HG02798 (cell line): ENCODE measurements at regions not wholly inside any gene's neighbourhood (a gene's known extent, or its start where the extent isn't known, plus 50 kb on each side); places are given as distances from the start of the nearest gene placed in this dataset.
"Not testable (repeated sequence)": the region's sequence is repeated elsewhere in the genome, so short reads cannot be mapped to it uniquely, and the experiment has no call there.

ENCODE experiments used
- ATAC-seq: cut with Tn5 transposase; IDR thresholded peaks from one replicate; pipeline ENCODE4 v1.9.1; 2021; ENCODE audit warnings: mild to moderate bottlenecking; ENCODE audit not compliant: unreplicated experiment, poor library complexity

DNA sequence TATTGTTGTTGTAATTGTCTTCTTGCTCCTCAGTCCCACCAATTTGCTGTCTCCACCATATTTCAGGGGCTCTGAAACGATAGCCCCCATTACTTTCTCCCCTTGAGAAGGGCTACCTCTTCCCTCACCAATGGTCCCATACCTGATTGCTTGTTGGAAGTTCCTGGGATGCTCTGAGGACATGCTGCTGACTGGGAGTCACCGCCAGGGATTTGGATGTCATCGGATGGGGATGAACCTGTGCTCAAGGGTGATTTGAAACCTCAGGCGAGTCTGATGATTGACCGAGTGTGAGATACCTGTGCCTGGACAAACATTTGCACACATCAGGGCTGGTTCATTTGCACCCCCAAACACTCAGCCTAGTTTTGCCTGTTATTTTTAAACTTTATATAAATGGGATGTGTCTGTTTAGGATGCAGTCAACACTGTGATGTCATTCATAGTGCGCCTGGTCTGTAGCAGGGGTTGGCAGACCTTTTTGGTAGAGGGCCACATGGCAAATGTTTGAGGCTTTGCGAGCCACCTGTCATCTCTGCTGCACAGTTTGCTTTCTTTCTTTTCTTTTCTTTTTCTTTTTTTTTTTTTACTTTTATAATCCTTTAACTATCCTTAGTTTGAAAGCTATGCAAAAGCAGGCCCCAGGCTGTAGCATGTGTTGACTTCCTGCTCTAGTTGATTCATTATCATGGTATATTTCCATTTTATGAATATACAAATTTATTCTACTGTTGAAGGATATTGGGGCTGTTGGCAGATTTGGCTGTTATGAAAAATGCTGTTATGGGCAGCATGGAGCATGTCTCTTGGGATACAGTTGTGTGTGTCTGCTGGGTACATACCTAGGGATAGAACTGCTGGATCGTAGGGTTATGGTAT lies 118.5 kb upstream of the PHACTR3 start:
- ATAC-seq: no peak

DNA sequence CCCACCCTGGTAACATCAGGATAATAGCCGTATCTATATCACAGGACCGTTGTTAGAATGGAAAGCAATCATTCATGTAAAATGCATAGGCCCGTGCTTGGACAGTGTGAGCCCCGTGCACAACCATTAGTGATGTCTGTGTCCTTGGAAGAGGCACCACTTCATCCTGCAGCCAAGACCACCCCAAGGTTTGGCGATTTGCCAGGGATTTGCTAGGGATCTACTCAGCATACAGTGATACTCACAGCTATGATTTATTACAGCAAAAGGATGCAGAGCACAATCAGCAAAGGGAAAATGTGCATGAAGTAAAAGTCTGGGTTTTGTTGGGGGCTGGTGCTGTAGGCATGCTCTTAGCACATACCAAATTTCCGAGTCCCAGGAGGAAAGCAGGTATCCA lies 115.9 kb upstream of the PHACTR3 start:
- ATAC-seq: not testable (repeated sequence)

DNA sequence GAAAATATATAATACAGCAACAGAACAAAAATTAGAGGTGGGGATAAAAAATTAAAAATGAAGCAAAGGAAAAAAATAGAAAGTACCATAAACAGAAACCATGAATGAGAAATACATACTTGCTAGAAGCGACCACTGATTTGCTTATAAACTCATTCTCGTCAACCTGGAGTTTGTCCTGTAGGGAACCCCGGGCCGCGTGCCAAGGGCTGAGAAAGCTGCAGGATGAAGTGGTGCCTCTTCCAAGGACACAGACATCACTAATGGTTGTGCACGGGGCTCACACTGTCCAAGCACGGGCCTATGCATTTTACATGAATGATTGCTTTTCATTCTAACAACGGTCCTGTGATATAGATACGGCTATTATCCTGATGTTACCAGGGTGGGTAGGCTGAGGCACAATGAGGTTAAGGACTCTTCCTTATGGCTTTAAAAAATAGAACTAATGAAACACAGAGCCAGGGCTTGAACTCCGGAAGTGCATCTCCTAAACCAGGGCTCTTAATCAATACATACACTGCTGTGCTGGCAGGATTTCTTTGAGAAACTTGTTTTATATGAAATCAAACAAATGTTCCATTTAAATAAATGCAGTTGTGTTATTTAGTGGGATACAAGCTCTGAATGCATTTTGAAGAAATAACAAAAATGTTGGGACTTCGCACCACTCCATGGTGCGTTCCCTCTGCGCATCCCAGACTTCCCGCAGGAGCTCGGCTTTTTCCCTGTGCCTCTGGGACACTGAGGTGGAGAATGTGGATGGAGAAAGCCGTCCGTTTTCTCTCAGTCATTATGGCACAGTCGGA lies 113.9 kb upstream of the PHACTR3 start:
- not testable (repeated sequence) for ATAC-seq

DNA sequence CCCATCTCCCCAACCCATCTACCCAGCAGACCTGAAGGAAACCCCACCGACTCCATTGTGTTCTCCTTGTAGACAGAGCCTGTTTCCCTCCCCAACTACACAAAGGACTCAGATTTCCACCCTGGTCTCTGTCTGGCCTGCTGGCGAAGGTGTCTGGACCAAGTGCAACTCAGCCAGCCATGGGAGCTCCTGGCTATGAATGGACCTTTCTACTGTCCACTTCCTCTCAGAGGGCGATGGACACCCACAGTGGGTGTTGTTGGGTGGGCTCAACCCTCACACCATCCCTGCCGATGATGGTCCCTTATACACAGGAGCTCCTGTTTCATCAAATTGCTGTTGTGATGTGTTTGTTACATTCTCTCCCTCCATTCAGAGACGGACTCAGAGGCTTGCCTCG lies 112.5 kb upstream of the PHACTR3 start:
- ATAC-seq: no peak

DNA sequence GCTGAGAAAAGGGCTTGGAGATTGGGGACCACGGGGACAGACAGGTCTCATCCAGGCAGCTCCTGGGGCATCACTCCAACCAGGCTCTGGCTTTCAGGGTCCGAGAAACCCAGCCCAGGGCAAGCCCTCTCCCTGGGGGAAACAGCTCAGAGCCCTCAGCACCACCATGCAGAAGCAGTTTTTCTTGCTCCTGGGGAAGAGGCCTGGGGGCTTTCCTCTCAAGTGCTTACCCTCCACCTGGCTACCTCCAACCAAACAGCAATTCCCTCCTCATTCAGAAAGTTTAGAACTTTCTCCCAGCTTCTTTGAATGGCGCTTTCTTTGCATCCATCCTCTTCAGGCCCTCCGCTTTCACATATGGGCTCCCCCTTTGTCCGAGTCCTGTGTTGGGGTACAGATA lies 110.4 kb upstream of the PHACTR3 start:
- ATAC-seq: no peak

DNA sequence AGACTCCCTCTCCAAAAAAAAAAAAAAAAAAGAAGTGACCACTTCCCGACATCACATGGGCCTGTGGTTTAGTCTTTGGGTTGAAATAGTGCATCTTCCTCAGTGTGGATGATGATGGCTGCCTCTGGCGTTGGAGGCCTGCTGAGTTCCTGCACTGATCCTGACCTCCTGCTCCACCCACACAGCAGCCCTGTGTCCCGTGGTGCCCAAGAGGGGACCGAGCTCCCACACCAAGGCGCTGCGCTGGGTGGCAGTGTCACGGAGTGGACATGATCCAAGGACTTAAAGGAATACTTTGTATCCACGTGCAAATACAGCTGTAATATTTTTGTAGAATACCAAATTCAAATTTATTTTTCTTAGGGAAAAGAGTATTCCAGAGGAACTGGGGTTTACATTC lies 109.2 kb upstream of the PHACTR3 start:
- ATAC-seq: no peak

DNA sequence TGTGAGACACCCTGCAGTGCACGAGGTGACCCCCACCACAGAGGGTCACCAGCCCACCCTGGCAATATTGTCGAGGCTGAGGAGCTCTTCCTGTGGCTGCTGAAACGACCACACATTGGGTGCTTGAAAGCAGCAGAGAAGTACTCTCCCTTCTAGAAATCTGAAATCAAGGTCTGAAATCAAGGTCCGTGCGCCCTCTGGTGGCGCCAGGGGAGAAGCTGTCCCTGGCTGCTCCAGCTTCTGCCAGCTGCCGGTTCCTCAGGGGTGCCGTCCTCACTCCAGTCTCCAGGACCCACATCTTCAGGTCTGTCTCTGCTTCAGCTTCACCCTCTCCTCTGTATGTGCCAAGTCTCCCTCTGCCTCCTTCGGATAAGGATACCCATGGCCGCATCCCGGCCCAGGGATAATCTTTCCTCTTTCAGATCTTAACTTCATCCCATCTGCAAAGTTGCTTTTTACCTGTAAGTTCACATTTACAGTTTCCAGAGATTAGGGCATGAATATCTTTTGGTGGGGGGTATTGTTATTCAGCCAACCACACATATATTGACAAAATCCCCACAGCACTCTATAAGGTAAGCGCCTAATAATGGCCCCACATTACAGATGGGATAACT lies 108.3 kb upstream of the PHACTR3 start:
- no peak for ATAC-seq

DNA sequence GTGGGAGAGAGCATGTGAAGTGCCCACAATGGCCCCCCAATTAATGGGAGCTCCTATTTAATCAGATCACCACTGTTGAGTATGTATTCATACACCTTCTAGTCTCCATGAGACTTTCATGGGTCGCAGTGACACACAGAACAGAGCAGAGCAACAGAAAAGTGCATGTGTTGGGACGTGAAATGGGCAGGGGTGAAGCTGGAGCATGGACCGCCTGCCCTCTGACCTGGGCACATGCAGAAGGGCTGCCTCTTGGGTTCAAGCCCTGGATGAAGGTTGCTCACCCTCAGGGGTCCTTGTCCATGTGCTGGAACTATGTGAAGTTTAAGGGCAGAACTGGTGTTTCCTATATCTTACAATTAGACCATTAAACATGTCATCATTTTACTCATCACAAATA lies 106.0 kb upstream of the PHACTR3 start:
- ATAC-seq: no peak

DNA sequence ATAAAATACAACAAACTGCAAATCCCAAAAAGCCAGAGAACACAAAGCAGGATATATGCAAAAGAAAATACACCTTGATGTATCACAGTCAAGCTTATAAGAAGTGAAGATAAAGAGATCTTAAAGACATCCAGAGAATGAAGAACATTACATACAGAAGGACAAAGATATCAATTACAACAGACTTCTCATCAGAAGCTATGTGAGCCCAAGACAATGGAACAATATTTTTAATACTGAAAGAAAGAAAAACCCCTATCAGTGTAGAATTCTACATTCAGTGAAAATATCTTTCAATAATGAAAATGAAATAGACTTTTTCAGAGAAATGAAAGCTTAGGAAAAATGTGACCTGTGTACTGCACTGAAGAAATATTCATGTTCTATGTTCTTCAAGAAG lies 104.5 kb upstream of the PHACTR3 start:
- ATAC-seq: no peak

DNA sequence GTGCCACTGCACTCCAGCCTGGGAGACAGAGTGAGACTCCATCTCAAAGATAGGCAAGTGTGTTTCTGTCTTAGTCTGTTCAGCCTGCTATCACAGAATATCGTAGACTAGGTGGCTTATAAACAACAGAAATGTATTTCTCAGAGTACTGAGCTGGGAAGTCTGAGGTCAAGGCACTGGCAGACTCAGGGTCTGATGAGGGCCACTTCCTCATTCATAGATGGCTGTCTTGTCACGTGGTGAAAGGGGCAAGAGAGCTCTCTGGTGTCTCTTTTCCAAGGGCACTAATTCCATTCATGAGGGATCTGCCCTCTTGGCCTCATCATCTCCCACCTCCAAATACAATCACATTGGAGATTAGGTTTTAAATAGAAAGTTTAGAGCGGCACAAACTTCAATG lies 95.6 kb upstream of the PHACTR3 start:
- ATAC-seq: no peak

DNA sequence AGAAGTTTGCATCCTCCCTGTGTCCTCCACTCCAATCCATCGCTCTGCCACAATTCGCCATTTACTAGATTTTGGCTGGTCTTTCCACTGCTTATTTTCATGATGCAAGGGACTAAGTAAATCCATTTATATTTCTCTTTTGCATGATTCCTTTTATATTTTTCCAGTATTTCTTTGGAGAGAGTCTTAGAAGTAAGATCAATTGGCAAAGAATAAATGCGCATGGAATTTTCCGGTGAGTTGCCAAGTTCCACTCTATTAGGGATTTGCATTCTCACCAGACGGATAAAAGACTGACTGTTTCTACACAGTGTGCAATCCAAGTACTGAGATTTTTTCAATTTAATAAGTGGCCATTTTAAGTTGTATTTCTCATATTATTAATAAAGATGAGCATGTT lies 91.7 kb upstream of the PHACTR3 start:
- ATAC-seq: no peak

DNA sequence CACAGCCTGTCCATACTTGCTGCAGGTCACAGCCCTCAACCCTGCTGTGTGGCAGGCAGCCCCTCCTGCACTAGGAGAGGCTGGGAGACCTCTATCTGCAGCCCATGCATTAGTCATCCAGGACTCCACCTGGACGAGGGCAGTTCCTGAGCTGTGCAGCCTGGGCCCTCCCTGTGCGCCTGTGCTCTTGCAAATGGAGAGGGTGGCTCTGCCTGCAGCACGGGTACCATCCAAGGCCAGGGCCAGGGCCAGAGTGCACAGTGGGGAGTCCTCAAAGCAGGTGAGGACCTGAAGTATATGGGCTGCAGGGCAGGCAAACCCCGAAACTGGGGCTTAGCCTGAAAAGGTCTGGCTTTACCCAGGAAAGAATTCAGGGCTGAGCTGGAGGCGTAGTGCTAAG lies 89.8 kb upstream of the PHACTR3 start:
- ATAC-seq: no peak

DNA sequence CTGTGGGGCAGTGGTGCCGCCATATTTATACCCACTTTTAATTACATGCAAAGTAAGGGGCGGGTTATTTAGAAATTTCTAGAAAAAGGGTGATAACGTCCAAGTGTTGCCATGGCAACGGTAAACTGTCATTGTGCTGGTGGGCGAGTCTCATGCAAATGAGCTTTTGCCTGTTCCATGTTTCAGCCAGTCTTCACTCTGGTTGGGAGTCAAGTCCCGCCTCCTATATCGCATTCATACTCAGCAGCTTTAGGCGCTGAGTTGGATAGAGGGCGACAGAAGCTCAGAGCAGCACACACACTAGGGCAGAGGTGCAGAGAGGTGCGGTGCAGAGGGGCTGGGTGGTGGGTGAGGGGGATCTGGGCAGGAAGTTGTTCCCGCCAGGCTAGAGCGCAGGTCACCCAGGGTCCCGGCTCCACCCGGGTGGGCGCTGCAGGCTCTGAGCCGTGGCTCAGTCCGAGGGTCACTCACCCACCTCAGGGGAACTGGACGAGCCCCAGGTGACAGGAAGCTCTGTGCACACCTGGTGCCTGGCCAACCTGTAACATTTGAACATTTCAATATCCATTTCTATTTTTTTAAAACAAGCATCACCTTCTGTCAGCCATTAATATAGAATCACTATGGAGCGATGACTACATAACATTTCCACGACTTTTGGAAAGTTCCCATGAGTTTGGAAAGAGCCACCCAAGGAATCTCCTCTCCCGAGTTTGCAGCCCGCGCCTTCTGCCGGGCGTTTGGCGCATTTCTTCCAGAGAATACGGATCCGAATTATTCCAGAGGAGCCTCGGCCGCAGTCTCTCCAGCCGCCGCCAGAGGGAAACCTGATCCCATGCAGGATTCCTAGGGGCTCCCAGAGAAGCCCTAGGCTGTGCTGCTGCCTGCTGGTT lies 89.1 kb upstream of the PHACTR3 start:
- no peak for ATAC-seq

DNA sequence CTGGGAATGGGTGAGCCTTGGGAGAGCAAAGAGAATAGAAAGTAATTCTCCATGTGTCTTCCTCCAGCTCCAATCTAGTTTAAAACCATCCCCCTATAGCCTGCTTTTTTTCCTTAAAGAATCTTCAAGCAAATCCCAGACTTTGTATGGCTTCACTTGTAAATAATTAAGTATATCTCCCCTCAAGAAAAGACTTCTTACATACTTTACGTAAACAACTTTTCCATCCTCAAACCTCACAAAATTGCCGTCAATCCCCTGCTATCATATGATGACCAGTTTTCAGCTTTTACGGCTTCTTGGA lies 88.5 kb upstream of the PHACTR3 start:
- ATAC-seq: no peak

DNA sequence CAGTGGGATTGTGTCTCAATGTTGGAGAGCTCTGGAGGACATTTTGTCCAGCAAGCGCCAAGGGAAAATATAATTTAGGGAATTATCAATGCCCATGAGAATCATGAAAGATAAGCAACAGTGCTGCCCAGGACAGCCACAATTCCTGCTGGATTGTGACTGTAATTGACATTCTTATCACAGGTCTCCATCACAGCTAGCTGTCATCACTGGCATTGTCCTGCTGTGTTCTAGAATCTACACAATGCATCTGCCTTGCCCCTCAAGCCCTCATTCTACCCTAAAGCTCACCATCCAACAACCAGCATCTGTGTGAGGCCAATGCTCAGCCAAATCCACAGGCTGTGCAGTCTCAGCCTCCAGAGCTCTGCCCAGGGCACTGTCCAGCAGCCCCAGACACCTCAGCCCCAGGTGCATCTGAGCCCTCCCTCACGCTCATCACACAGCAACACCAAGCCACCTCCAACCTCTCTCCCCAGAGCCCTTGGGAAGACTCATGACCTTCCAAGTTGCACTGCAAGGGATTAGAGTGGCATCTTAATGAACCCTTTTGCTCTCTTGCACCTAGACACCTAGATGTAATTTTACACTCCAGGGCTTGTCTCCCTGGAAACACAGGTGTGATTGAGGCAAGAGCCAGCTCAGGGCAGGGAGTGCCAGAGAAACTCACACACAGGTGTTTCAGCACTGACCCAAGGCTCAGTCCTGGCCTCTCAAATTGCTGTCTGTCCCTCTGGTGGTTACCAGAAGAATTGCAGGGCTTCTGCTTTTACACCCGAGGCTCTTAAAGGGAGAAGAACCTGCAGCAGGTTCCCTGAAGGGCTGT lies 85.2 kb upstream of the PHACTR3 start:
- ATAC-seq: peak; percentile 51

DNA sequence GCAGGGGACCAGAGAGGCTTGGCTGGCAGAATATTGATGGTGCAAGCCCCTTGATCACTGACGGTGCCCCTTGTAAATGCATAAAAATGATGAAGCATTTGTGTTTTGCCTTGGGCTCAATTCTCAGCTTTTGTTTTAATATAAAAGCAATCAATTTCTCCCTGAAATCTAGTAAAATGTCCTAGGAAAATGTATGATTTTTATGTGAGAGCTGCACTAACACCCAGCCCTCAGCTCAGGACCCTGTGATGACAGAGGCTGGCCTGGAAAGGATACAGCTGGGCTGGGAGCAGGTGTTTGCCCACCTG lies 84.7 kb upstream of the PHACTR3 start:
- ATAC-seq: no peak

DNA sequence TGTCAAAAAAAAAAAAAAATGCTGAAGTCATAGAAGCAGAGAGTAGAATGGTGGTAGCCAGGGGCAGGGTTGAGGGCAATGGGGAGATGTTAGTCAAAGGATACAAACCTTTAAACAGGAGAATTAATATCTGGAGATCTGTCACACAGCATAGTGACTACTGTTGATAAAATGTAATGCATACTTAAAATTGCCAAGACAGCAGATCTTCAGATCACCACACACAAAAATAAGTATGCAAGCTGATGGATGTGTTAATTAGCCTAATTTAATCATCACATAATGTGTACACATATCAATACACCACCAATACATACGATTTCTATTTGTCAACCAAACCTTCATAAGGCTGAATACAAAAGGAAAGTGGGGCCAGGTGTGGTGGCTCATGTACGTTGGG lies 83.5 kb upstream of the PHACTR3 start:
- no peak for ATAC-seq

DNA sequence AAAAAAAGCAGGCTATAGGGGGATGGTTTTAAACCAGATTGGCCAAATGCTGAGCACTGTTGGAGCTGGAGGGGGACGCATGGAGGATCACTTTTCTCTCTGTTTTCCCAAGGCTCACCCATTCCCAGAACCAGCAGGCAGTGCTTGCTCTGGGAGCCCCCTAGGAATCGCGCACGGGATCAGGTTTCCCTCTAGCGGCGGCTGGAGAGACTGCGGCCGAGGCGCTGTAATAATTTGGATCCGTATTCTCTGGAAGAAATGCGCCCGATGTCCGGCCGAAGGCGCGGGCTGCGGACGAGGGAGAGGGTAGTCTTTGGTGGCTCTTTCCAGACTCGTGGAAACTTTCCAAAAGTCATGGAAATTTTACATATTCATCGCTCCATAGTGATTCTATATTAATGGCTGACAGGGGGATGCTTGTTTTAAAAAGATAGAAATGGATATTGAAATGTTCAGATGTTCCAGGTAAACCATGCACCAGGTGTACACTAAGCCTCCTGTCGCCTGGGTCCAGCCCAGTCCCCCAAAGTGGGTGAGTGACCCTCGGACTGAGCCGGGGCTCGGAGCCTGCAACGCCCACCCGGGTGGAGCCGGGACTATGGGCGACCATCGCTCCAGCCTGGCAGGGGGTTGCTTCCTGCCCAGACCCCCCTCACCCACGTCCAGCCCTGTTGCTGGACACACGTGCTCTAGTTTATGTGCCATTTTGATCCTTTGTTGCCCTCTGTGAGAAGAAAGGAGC lies 78.7 kb upstream of the PHACTR3 start:
- no peak for ATAC-seq
